Right cardiac atrium (tissue), 5 donors: ENCODE measurements at regions not wholly inside any gene's neighbourhood (a gene's known extent, or its start where the extent isn't known, plus 50 kb on each side); places are given as distances from the start of the nearest gene placed in this dataset.
"Not testable (repeated sequence)": the region's sequence is repeated elsewhere in the genome, so short reads cannot be mapped to it uniquely, and the experiment has no call there.

Experiments used
- ATAC-seq, 2 donors: fragments of 200-7000 bp; cut with Tn5 transposase; one replicate each; pipeline versions ENCODE4 v1.8.0 to v1.9.1; 2020; ENCODE audit warnings: moderate library complexity in 2 of 2, mild to moderate bottlenecking in 1 of 2
- DNase-seq, 3 donors: peaks; one replicate each; pipeline ENCODE4 v3.0.0-alpha.2; 2020
- H3K27ac ChIP-seq: one replicate; pipeline ENCODE4 v1.5.1; 2013; ENCODE audit warnings: mild to moderate bottlenecking, low read length, control low read depth, moderate library complexity
- H3K27me3 ChIP-seq: one replicate; pipeline ENCODE4 v1.6.1; 2013; ENCODE audit not compliant: control insufficient read depth, insufficient read depth
- H3K4me1 ChIP-seq: one replicate; pipeline ENCODE4 v1.6.1; 2013; ENCODE audit warnings: low read length; ENCODE audit not compliant: control insufficient read depth, insufficient read depth
- H3K4me3 ChIP-seq: one replicate; pipeline ENCODE4 v1.5.1; 2013; ENCODE audit warnings: low read length, control low read depth
- H3K9me3 ChIP-seq: one replicate; pipeline ENCODE4 v1.6.1; 2013; ENCODE audit warnings: low read length; ENCODE audit not compliant: control insufficient read depth
- WGBS: extraction: QIAGEN DNeasy Blood & Tissue Kit; methylation state at CpG from one replicate; pipeline ENCODE4 v1.1.7; 2013; 5-methylcytosine and 5-hydroxymethylcytosine counted together
- intact Hi-C, 4 donors: fragments of 100-400 bp; cut with DNase I; formaldehyde crosslinking; loops; one replicate each; pipeline versions ENCODE4 v1.11.0 to v1.14.0; 2022 to 2023
- donor health status: healthy with polysubstance abuse.
- donor health status: DM: no; HTN: yes; CAD: no.
- donor health status: DM: no; HTN: no; CAD: no.
- donor health status: DM: no; HTN: yes; CAD: no; lungs with severe emphysema.
- donor health status: DM: yes; HTN: yes; CAD: no.

- intact Hi-C loops, H3K27me3 ChIP-seq, H3K27ac ChIP-seq, H3K9me3 ChIP-seq, H3K4me3 ChIP-seq, ATAC-seq, DNase-seq, H3K4me1 ChIP-seq: not testable (repeated sequence)
- 93% methylated on average over 1 of the region's 1 CpG for WGBS
These were observed 511.5 kb downstream of the TTLL7 start for GRCh38 chr1:83487460-83487859.

GRCh38 chr1:83485314-83486019 is 513.5 kb downstream of the TTLL7 start:
- ATAC-seq, H3K27ac ChIP-seq, H3K9me3 ChIP-seq, DNase-seq, H3K27me3 ChIP-seq, intact Hi-C loops, H3K4me1 ChIP-seq, H3K4me3 ChIP-seq: not testable (repeated sequence)
- 91% methylated on average over 2 of the region's 2 CpGs for WGBS

- H3K9me3 ChIP-seq, H3K4me3 ChIP-seq, DNase-seq, H3K27ac ChIP-seq, H3K27me3 ChIP-seq, ATAC-seq, intact Hi-C loops, H3K4me1 ChIP-seq: not testable (repeated sequence)
- 96% methylated on average over 3 of the region's 4 CpGs for WGBS
These were observed 517.6 kb downstream of the TTLL7 start for GRCh38 chr1:83481284-83481683.

- H3K27me3 ChIP-seq, H3K4me3 ChIP-seq, ATAC-seq, H3K27ac ChIP-seq, DNase-seq, H3K4me1 ChIP-seq, intact Hi-C loops, H3K9me3 ChIP-seq: not testable (repeated sequence)
- WGBS = 96% methylated on average over 4 of the region's 5 CpGs
These were observed 519.2 kb downstream of the TTLL7 start for GRCh38 chr1:83479591-83480239.

- intact Hi-C loops, ATAC-seq, H3K27me3 ChIP-seq, H3K9me3 ChIP-seq, DNase-seq, H3K4me1 ChIP-seq, H3K27ac ChIP-seq, H3K4me3 ChIP-seq: not testable (repeated sequence)
- 63% methylated on average over 3 of the region's 3 CpGs for WGBS
These were observed 520.8 kb downstream of the TTLL7 start for GRCh38 chr1:83478127-83478526.

GRCh38 chr1:83476518-83476917 is 522.4 kb downstream of the TTLL7 start:
- H3K27me3 ChIP-seq, H3K9me3 ChIP-seq, ATAC-seq, H3K4me1 ChIP-seq, H3K27ac ChIP-seq, H3K4me3 ChIP-seq, intact Hi-C loops, DNase-seq: not testable (repeated sequence)
- WGBS = 94% methylated on average over 2 of the region's 2 CpGs

GRCh38 chr1:83474946-83475345 is 524.0 kb downstream of the TTLL7 start:
- DNase-seq, H3K27ac ChIP-seq, H3K4me1 ChIP-seq, ATAC-seq, H3K27me3 ChIP-seq, H3K9me3 ChIP-seq, intact Hi-C loops, H3K4me3 ChIP-seq: not testable (repeated sequence)
- 76% methylated on average over 3 of the region's 3 CpGs for WGBS

GRCh38 chr1:83473986-83474385 is 524.9 kb downstream of the TTLL7 start:
- DNase-seq, intact Hi-C loops, H3K9me3 ChIP-seq, H3K27me3 ChIP-seq, H3K4me3 ChIP-seq, H3K4me1 ChIP-seq, ATAC-seq, H3K27ac ChIP-seq: not testable (repeated sequence)
- WGBS = 93% methylated on average over 3 of the region's 3 CpGs

- intact Hi-C loops, H3K27me3 ChIP-seq, H3K9me3 ChIP-seq, DNase-seq, H3K4me1 ChIP-seq, ATAC-seq, H3K27ac ChIP-seq, H3K4me3 ChIP-seq: not testable (repeated sequence)
- 25% methylated on average over 3 of the region's 3 CpGs for WGBS
These were observed 526.9 kb downstream of the TTLL7 start for GRCh38 chr1:83472066-83472465.

- 90% methylated on average over 1 of the region's 1 CpG for WGBS
- H3K27me3 ChIP-seq, H3K9me3 ChIP-seq, DNase-seq, H3K4me3 ChIP-seq, H3K27ac ChIP-seq, ATAC-seq, H3K4me1 ChIP-seq, intact Hi-C loops: not testable (repeated sequence)
These were observed 527.7 kb downstream of the TTLL7 start for GRCh38 chr1:83471272-83471671.

- 95% methylated on average over 4 of the region's 4 CpGs for WGBS
- H3K27me3 ChIP-seq, H3K27ac ChIP-seq, H3K4me3 ChIP-seq, H3K9me3 ChIP-seq, ATAC-seq, DNase-seq, H3K4me1 ChIP-seq, intact Hi-C loops: not testable (repeated sequence)
These were observed 530.6 kb downstream of the TTLL7 start for GRCh38 chr1:83468336-83468735.
